GM23338 (cell line): ENCODE measurements at regions not wholly inside any gene's neighbourhood (a gene's known extent, or its start where the extent isn't known, plus 50 kb on each side); places are given as distances from the start of the nearest gene placed in this dataset.

Experiments used
- ATAC-seq: fragments of 200-7000 bp; cut with Tn5 transposase; 3 replicates; pipeline ENCODE4 v1.9.1; 2020
- DNase-seq: peaks from one replicate; pipeline ENCODE4 v3.0.0-alpha.2; 2015; ENCODE audit warnings: low spot score
- H2AFZ ChIP-seq: fragments of 200-600 bp; sonication (generic); 2 replicates; pipeline ENCODE4 v1.8.0; 2016; ENCODE audit warnings: antibody characterized with exemption, mild to moderate bottlenecking, moderate library complexity
- H3F3A ChIP-seq: fragments of 200-600 bp; sonication (generic); replicated peaks from 2 replicates; pipeline ENCODE4 v1.8.0; 2017; ENCODE audit warnings: antibody characterized with exemption, mixed run types, low read depth
- H3K27ac ChIP-seq: fragments of 200-600 bp; sonication (generic); 2 replicates; pipeline ENCODE4 v1.6.1; 2016; ENCODE audit warnings: low read depth
- H3K27me3 ChIP-seq: fragments of 200-600 bp; sonication (generic); 2 replicates; pipeline ENCODE4 v1.8.0; 2016; ENCODE audit warnings: mild to moderate bottlenecking, mixed run types, moderate library complexity; ENCODE audit not compliant: insufficient read depth
- H3K36me3 ChIP-seq: fragments of 200-600 bp; sonication (generic); 2 replicates; pipeline ENCODE4 v1.8.0; 2016; ENCODE audit warnings: mild to moderate bottlenecking; ENCODE audit not compliant: insufficient read depth
- H3K4me1 ChIP-seq: fragments of 200-600 bp; sonication (generic); 2 replicates; pipeline ENCODE4 v1.8.0; 2016; ENCODE audit warnings: mild to moderate bottlenecking, moderate library complexity; ENCODE audit not compliant: insufficient read depth
- H3K4me2 ChIP-seq: fragments of 200-600 bp; sonication (generic); 2 replicates; pipeline ENCODE4 v1.7.1; 2017; ENCODE audit warnings: mixed run types
- H3K4me3 ChIP-seq: fragments of 200-600 bp; sonication (generic); 2 replicates; pipeline ENCODE4 v1.6.1; 2016; ENCODE audit warnings: mixed run types
- H3K79me2 ChIP-seq: fragments of 200-600 bp; sonication (generic); replicated peaks from 2 replicates; pipeline ENCODE4 v1.8.0; 2017; ENCODE audit warnings: mild to moderate bottlenecking; ENCODE audit not compliant: insufficient read depth
- H3K9me2 ChIP-seq: fragments of 200-600 bp; sonication (generic); 2 replicates; pipeline ENCODE4 v1.8.0; 2017; ENCODE audit not compliant: insufficient read depth
- H4K20me1 ChIP-seq: fragments of 200-600 bp; sonication (generic); replicated peaks from 2 replicates; pipeline ENCODE4 v1.8.0; 2017; ENCODE audit warnings: mild to moderate bottlenecking; ENCODE audit not compliant: insufficient read depth
- H3K27ac Mint-ChIP-seq: 2 replicates; pipeline ENCODE4 v1.8.0; 2020; ENCODE audit warnings: inconsistent platforms, mild to moderate bottlenecking, moderate library complexity, mixed read lengths
- H3K27me3 Mint-ChIP-seq: 3 replicates; pipeline ENCODE4 v1.8.0; 2022; ENCODE audit warnings: low read depth, mild to moderate bottlenecking, moderate library complexity, mixed read lengths, inconsistent platforms; ENCODE audit not compliant: insufficient read depth, poor library complexity
- H3K36me3 Mint-ChIP-seq: 3 replicates; pipeline ENCODE4 v1.8.0; 2021; ENCODE audit warnings: low read depth, mild to moderate bottlenecking, inconsistent platforms, moderate library complexity, mixed read lengths
- H3K4me1 Mint-ChIP-seq: 3 replicates; pipeline ENCODE4 v1.8.0; 2020; ENCODE audit warnings: mild to moderate bottlenecking, inconsistent platforms, mixed read lengths
- H3K4me3 Mint-ChIP-seq: 3 replicates; pipeline ENCODE4 v1.8.0; 2021; ENCODE audit warnings: moderate library complexity, mild to moderate bottlenecking, inconsistent platforms, mixed read lengths
- H3K9me3 Mint-ChIP-seq: 3 replicates; pipeline ENCODE4 v1.8.0; 2020; ENCODE audit warnings: moderate library complexity, mild to moderate bottlenecking, inconsistent platforms, mixed read lengths
- CREB1 ChIP-seq: fragments of 250-450 bp; sonication (Bioruptor Pico); IDR thresholded peaks from 2 replicates; pipeline ENCODE4 v1.5.0; 2020; ENCODE audit warnings: low read depth, mild to moderate bottlenecking, moderate library complexity
- EZH2 ChIP-seq: fragments of 200-600 bp; sonication (generic); IDR thresholded peaks from one replicate; pipeline ENCODE4 v1.8.0; 2017; ENCODE audit warnings: antibody characterized with exemption, mild to moderate bottlenecking, low read depth; ENCODE audit not compliant: unreplicated experiment
- EZH2phosphoT487 ChIP-seq: fragments of 200-600 bp; sonication (generic); IDR thresholded peaks from one replicate; pipeline ENCODE4 v1.8.1; 2018; ENCODE audit warnings: antibody characterized with exemption; ENCODE audit not compliant: unreplicated experiment
- JUNB ChIP-seq: IDR thresholded peaks from one replicate; pipeline ENCODE4 v1.6.1; 2016; ENCODE audit warnings: antibody characterized with exemption; ENCODE audit not compliant: unreplicated experiment
- NANOG ChIP-seq: IDR thresholded peaks from 2 replicates; pipeline ENCODE4 v1.6.1; 2016; ENCODE audit warnings: antibody characterized with exemption, borderline replicate concordance
- POLR2AphosphoS5 ChIP-seq: IDR thresholded peaks from 2 replicates; pipeline ENCODE4 v1.6.1; 2016; ENCODE audit warnings: antibody characterized with exemption, low read depth
- STAT1 ChIP-seq: IDR thresholded peaks from one replicate; pipeline ENCODE4 v1.6.1; 2016; ENCODE audit warnings: antibody characterized with exemption; ENCODE audit not compliant: unreplicated experiment
- ZNF114 ChIP-seq: fragments of 250-450 bp; sonication (Bioruptor Pico); IDR thresholded peaks from 2 replicates; pipeline ENCODE4 v1.5.0; 2020; ENCODE audit warnings: mild to moderate bottlenecking, moderate library complexity
- ZNF331 ChIP-seq: fragments of 250-450 bp; sonication (Bioruptor Pico); IDR thresholded peaks from 2 replicates; pipeline ENCODE4 v1.5.0; 2020; ENCODE audit warnings: low read depth, mild to moderate bottlenecking, moderate library complexity
- TF ChIP-seq, protein P1 (sequence below): fragments of 250-450 bp; sonication (Bioruptor Pico); IDR thresholded peaks from 2 replicates; pipeline ENCODE4 v1.5.0; 2020; ENCODE audit warnings: mild to moderate bottlenecking, moderate library complexity
- TF ChIP-seq, protein P2 (sequence below): IDR thresholded peaks from 2 replicates; pipeline ENCODE4 v1.6.1; 2016; ENCODE audit warnings: antibody characterized with exemption
- TF ChIP-seq, protein P3 (sequence below), 2 experiments: fragments of 200-600 bp in 1 of 2; sonication (generic) in 1 of 2; conservative IDR thresholded peaks; 2 replicates each; pipeline versions ENCODE4 v1.5.1 to v1.6.1; 2016 to 2017; ENCODE audit warnings: antibody characterized with exemption in 2 of 2, low read depth in 2 of 2, mild to moderate bottlenecking in 2 of 2, moderate library complexity in 1 of 2
- TF ChIP-seq, protein P4 (sequence below): IDR thresholded peaks from one replicate; pipeline ENCODE4 v1.6.1; 2018; ENCODE audit warnings: antibody characterized with exemption; ENCODE audit not compliant: unreplicated experiment

DNA sequence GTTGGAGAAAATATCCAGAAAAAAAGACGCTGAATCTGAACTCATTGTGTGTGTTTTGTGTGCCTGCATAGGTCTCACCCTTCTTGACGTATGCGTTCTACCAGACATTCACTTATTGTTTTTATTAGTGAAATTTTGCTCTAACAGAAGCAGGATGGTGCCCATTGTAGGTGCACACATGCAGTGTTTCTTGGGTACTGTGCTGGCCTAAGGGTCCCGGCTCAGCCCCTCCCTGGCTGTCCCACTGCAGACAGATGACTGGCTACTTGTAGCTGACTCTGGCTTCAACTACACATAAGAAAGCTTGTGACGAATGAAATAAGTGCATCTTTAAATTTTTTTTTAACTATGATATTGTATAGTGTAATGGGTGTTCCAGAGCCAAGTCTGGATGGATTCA is 227.0 kb downstream of the CBLN1 start:
- Mint-ChIP-seq H3K4me1 (peaks cover 11% of the 10 kb centered on the region), H3K27me3 (peaks cover 3% of the 10 kb centered on the region), H3K36me3 (no peaks in the 10 kb centered on the region), H3K9me3 (no peaks in the 10 kb centered on the region), H3K27ac (no peak overlapping the region), H3K4me3 (no peak overlapping the region)
- Histone ChIP-seq H4K20me1 (no peaks in the 10 kb centered on the region), H3K79me2 (no peaks in the 10 kb centered on the region), H3K4me1 (peaks cover 11% of the 10 kb centered on the region), H3K4me2 (no peak overlapping the region), H3K4me3 (no peak overlapping the region), H3K27me3 (no peaks in the 10 kb centered on the region), H3K9me2 (no peaks in the 10 kb centered on the region), H2AFZ (no peak overlapping the region), H3K27ac (no peak overlapping the region), H3K36me3 (no peaks in the 10 kb centered on the region), H3F3A (no peaks in the 10 kb centered on the region)
- DNase-seq (no peak), ATAC-seq (no peak)
- TF ChIP-seq CREB1 (no peak), STAT1 (no peak), ZNF331 (CRISPR knock-in tag) (no peak), JUNB (no peak), EZH2 (no peak), NANOG (no peak), POLR2AphosphoS5 (no peak), ZNF114 (CRISPR knock-in tag) (no peak), EZH2phosphoT487 (no peak)
- TF ChIP-seq, protein P1, sequence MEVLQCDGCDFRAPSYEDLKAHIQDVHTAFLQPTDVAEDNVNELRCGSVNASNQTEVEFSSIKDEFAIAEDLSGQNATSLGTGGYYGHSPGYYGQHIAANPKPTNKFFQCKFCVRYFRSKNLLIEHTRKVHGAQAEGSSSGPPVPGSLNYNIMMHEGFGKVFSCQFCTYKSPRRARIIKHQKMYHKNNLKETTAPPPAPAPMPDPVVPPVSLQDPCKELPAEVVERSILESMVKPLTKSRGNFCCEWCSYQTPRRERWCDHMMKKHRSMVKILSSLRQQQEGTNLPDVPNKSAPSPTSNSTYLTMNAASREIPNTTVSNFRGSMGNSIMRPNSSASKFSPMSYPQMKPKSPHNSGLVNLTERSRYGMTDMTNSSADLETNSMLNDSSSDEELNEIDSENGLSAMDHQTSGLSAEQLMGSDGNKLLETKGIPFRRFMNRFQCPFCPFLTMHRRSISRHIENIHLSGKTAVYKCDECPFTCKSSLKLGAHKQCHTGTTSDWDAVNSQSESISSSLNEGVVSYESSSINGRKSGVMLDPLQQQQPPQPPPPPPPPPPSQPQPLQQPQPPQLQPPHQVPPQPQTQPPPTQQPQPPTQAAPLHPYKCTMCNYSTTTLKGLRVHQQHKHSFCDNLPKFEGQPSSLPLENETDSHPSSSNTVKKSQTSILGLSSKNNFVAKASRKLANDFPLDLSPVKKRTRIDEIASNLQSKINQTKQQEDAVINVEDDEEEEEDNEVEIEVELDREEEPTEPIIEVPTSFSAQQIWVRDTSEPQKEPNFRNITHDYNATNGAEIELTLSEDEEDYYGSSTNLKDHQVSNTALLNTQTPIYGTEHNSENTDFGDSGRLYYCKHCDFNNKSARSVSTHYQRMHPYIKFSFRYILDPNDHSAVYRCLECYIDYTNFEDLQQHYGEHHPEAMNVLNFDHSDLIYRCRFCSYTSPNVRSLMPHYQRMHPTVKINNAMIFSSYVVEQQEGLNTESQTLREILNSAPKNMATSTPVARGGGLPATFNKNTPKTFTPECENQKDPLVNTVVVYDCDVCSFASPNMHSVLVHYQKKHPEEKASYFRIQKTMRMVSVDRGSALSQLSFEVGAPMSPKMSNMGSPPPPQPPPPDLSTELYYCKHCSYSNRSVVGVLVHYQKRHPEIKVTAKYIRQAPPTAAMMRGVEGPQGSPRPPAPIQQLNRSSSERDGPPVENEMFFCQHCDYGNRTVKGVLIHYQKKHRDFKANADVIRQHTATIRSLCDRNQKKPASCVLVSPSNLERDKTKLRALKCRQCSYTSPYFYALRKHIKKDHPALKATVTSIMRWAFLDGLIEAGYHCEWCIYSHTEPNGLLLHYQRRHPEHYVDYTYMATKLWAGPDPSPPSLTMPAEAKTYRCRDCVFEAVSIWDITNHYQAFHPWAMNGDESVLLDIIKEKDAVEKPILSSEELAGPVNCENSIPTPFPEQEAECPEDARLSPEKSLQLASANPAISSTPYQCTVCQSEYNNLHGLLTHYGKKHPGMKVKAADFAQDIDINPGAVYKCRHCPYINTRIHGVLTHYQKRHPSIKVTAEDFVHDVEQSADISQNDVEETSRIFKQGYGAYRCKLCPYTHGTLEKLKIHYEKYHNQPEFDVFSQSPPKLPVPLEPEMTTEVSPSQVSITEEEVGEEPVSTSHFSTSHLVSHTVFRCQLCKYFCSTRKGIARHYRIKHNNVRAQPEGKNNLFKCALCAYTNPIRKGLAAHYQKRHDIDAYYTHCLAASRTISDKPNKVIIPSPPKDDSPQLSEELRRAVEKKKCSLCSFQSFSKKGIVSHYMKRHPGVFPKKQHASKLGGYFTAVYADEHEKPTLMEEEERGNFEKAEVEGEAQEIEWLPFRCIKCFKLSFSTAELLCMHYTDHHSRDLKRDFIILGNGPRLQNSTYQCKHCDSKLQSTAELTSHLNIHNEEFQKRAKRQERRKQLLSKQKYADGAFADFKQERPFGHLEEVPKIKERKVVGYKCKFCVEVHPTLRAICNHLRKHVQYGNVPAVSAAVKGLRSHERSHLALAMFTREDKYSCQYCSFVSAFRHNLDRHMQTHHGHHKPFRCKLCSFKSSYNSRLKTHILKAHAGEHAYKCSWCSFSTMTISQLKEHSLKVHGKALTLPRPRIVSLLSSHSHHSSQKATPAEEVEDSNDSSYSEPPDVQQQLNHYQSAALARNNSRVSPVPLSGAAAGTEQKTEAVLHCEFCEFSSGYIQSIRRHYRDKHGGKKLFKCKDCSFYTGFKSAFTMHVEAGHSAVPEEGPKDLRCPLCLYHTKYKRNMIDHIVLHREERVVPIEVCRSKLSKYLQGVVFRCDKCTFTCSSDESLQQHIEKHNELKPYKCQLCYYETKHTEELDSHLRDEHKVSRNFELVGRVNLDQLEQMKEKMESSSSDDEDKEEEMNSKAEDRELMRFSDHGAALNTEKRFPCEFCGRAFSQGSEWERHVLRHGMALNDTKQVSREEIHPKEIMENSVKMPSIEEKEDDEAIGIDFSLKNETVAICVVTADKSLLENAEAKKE (CRISPR knock-in tag) = no peak
- TF ChIP-seq, protein P2, sequence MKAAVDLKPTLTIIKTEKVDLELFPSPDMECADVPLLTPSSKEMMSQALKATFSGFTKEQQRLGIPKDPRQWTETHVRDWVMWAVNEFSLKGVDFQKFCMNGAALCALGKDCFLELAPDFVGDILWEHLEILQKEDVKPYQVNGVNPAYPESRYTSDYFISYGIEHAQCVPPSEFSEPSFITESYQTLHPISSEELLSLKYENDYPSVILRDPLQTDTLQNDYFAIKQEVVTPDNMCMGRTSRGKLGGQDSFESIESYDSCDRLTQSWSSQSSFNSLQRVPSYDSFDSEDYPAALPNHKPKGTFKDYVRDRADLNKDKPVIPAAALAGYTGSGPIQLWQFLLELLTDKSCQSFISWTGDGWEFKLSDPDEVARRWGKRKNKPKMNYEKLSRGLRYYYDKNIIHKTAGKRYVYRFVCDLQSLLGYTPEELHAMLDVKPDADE = no peak
- TF ChIP-seq, protein P3, sequence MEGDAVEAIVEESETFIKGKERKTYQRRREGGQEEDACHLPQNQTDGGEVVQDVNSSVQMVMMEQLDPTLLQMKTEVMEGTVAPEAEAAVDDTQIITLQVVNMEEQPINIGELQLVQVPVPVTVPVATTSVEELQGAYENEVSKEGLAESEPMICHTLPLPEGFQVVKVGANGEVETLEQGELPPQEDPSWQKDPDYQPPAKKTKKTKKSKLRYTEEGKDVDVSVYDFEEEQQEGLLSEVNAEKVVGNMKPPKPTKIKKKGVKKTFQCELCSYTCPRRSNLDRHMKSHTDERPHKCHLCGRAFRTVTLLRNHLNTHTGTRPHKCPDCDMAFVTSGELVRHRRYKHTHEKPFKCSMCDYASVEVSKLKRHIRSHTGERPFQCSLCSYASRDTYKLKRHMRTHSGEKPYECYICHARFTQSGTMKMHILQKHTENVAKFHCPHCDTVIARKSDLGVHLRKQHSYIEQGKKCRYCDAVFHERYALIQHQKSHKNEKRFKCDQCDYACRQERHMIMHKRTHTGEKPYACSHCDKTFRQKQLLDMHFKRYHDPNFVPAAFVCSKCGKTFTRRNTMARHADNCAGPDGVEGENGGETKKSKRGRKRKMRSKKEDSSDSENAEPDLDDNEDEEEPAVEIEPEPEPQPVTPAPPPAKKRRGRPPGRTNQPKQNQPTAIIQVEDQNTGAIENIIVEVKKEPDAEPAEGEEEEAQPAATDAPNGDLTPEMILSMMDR (conservative IDR thresholded peaks at IDR 0.05; ENCODE audit: low read depth in 2 of 2) = no peak
- TF ChIP-seq, protein P4, sequence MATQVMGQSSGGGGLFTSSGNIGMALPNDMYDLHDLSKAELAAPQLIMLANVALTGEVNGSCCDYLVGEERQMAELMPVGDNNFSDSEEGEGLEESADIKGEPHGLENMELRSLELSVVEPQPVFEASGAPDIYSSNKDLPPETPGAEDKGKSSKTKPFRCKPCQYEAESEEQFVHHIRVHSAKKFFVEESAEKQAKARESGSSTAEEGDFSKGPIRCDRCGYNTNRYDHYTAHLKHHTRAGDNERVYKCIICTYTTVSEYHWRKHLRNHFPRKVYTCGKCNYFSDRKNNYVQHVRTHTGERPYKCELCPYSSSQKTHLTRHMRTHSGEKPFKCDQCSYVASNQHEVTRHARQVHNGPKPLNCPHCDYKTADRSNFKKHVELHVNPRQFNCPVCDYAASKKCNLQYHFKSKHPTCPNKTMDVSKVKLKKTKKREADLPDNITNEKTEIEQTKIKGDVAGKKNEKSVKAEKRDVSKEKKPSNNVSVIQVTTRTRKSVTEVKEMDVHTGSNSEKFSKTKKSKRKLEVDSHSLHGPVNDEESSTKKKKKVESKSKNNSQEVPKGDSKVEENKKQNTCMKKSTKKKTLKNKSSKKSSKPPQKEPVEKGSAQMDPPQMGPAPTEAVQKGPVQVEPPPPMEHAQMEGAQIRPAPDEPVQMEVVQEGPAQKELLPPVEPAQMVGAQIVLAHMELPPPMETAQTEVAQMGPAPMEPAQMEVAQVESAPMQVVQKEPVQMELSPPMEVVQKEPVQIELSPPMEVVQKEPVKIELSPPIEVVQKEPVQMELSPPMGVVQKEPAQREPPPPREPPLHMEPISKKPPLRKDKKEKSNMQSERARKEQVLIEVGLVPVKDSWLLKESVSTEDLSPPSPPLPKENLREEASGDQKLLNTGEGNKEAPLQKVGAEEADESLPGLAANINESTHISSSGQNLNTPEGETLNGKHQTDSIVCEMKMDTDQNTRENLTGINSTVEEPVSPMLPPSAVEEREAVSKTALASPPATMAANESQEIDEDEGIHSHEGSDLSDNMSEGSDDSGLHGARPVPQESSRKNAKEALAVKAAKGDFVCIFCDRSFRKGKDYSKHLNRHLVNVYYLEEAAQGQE = no peak
